T follicular helper cell (primary cell): ENCODE measurements at regions not wholly inside any gene's neighbourhood (a gene's known extent, or its start where the extent isn't known, plus 50 kb on each side); places are given as distances from the start of the nearest gene placed in this dataset.
"Not testable (repeated sequence)": the region's sequence is repeated elsewhere in the genome, so short reads cannot be mapped to it uniquely, and the experiment has no call there.

ENCODE experiments used
- DNase-seq: peaks from one replicate; pipeline ENCODE4 v3.0.0-alpha.2; 2020; ENCODE audit warnings: low read depth

- no peak for DNase-seq
Observed at GRCh38 chr6:27624694-27625262, 151.9 kb upstream of the ZNF184 start.

DNA sequence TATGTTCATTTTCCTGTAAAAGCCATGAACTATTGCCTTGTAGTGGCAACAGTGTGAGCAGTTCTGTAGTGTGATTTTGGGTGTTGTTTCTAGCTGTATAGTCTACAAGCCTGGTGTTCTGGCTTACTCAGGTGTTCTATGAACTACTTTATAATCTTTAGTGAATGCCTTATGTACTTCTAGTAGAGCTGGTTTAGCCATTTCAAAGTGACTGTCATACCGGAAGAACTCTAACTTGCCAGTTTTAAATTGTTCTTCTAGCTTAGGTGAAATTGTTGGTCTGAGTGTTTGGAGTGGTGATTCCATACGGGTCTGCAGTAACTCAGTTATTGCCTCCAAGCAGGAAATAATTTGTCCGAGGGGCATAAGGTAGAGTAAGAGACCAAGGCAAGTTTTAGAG lies 150.2 kb upstream of the ZNF184 start:
- DNase-seq = no peak

DNA sequence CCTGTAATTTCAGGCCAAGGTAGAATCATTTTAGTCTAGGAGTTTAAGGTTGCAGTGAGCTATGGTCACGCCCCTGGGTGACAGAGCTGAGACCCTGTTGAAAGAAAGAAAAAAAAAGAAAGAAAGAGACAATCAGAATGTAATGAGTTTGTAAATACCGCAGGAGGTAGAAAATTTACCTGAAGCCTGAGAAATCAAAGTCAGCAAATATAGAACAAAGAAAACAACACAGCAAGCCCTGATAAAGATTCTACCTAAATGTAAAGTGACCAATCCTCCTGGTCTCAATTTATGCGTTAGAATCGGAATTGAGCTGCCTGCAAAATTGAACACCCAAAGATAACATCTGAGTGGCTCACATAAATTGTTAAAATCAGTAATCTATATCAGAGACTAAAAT lies 146.5 kb upstream of the ZNF184 start:
- DNase-seq = no peak

DNA sequence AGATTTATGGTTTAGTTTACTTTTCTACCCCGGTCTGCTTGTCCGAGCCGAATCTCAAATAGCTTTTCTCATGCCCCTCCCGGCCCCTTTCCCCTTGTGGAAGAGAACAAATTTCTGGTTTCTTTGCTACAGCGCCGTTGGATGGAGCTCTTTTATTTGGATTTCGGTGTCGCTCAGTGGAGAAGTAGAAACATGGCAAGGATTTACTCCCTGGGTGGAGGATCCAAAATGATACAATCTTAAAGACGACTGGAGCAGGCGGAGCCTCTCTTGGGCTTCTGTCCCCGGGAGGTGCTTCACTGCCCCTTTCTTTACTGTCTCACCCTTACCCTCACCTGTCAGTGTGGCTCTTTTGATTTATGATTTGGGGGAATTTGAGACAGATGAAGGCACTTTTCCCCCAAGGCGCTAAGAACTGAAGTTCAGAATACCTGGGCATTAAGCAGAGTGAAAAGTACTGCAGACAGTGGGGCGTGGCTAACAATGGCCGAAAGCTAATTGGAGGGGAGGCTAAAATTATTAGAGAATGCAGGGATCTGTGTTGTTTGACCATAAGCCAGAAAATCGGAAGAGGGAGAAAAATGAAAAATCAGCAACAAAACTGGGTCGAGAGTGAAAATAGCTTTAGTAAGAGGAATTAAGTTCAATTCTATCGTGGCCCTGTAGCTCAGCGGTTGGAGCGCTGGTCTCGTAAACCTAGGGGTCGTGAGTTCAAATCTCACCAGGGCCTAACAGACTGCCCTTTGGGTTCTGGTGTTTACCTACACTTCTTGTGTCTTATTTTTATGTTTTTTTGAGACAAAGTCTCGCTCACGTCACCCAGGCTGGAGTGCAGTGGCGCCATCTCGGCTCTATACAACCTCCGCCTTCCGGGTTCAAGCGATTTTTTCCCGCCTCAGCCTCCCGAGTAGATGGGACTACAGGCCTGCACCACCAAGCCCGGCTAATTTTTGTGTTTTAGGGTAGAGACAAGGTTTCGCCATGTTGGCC lies 145.1 kb upstream of the ZNF184 start:
- DNase-seq = no peak

DNA sequence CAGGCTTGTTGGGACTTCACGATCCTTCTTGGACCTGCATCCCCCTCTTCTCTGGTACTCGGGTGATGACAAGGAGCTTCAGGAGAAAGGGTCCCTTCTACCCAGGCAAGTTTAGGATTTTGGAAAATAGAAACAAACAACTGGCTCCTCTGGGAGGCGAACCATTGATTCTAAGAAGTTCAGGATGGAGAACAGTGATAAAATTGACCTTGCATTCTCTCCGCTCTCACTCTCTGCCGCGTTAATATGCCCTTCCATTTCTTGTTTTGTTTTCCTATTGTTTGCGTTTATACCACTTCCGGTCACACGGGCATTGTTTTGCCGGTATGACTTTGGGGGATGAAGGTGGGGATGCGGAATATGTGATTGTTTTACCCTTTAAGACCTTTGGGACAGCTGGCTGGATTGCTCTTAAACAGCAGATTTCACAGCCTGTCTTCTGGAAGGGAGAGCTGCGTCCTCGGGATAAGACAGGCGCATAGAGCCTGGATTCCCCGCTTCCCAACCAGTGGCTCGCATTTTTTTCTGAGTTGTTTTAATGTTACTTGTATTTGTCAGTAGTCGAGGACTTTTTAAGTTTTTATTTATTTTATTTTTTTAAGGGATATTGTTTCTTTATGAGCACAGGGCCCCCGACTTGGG lies 144.3 kb upstream of the ZNF184 start:
- DNase-seq = no peak

DNA sequence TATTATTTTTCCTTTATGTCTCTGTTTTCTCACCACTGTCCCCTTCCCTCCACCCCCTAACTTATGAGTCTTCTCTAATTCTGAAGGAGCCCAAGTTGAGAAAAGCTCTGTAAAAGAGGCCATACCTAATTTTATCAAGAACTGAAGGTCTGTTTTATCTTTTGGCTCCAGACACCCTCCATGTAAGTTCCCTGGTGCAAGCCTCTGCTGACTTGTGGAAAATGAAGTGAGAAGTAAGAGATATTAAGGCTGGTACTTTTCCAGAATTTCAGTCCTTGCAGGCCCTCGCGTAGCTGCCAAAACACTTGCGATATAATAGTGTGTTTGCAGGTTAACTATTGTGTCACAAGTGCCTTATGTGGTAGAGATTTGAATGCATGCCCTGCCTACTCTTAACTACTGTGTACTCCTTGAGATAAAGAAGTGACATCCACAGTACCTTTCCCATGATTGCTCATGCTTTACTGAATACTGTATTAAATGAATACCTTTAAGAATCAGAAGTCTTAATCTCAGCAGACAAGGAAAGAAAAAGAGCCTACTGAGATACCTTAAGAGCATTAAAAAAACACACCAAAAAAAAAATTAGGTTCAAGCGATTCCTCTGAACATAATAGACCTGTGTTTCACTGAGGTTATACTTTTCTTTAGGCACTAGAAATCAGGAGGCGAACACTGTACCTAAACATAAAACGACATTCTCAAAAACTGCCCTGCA lies 143.6 kb upstream of the ZNF184 start:
- DNase-seq = no peak

GRCh38 chr6:27611451-27611850 lies 138.5 kb upstream of the ZNF184 start:
- no peak for DNase-seq

DNA sequence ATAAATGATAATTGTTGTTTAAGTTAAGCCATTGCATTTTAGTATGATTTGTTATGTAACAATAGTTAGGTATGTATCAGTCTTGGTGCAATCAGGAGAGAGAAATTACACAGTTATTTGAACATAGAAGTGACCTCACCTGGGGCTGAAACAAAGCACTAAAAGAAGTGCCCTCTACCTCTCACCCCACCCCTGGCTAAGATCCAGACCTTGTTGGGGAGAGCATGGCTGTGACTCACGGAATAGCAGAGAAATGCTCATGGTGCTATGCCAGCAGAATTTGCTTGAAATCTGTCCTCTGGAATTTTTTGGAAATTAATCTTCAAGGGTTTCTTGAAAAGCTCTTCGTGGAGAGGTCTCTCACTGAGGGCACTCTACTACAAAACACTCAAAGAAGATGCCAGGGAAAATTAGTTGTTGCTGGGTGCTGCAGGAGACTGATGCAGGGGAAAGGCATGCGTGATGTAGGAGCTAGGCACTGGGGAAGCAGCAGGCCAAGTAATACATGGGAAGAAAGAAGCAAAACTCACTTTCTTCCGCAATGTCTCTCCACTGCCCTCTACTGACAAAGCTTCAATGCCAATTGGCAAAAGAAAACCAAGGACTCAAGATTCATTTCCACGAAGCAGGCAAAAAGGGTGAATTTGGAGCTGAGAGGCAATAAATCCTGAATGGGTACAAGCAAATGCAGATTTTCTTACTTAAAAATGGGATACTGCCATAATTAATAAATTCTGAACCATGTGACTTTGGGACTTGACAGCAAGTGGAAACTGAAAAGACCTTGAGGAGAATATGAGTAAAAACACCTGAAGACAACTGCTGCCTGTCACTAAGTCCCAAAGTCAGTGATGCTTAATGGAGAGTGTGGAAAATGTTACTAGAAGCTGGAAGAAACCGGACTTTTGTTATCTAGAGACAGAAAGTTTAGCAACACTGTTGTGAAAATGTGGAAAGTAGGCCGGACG lies 136.3 kb upstream of the ZNF184 start:
- no peak for DNase-seq

- no peak for DNase-seq
Observed at GRCh38 chr6:27605401-27606342, 132.8 kb upstream of the ZNF184 start.

DNA sequence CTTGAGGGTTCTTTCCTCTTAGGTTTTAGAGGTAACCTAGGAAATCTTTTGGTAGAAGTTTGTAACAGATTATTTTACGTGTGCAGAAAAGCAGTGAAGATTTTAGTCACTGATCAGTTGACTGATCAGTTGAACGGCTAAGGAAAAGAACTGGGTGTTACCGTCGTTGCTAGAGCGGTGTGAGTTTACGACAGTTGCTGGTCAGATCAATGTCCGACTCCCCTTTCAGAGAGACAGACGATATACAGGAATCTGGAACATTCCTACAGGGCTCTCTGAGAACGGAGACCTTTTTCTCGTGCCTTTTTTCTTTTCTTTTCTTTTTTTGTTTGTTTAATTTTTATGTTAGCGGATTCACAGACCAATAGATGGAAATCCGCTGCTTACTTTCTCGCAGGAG lies 132.1 kb upstream of the ZNF184 start:
- no peak for DNase-seq

- DNase-seq = no peak
Observed at GRCh38 chr6:27601668-27602254, 128.9 kb upstream of the ZNF184 start.

- DNase-seq = no peak
Observed at GRCh38 chr6:27599859-27600532, 127.1 kb upstream of the ZNF184 start.

DNA sequence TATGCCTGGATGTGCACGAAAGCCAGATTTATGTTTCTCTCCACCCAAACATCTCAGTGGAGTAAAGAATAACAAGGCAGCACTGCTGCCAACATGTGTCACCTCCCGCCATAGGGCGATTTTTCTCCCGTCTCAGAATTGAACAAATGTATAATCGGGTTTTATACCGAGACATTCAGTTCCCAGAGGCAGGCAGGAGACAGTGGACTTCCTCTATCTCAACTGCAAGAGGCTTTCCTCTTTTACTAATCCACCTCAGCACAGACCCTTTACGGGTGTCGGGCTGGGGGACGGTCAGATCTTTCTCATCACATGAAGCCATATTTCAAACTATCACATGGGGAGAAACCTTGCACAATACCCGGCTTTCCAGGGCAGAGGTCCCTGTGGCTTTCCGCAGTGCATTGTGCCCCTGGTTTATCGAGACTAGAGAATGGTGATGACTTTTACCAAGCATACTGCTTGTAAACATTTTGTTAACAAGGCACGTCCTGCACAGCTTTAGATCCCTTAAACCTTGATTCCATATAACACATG lies 124.2 kb upstream of the ZNF184 start:
- not testable (repeated sequence) for DNase-seq

GRCh38 chr6:27593861-27594260 lies 121.0 kb upstream of the ZNF184 start:
- DNase-seq = no peak

DNA sequence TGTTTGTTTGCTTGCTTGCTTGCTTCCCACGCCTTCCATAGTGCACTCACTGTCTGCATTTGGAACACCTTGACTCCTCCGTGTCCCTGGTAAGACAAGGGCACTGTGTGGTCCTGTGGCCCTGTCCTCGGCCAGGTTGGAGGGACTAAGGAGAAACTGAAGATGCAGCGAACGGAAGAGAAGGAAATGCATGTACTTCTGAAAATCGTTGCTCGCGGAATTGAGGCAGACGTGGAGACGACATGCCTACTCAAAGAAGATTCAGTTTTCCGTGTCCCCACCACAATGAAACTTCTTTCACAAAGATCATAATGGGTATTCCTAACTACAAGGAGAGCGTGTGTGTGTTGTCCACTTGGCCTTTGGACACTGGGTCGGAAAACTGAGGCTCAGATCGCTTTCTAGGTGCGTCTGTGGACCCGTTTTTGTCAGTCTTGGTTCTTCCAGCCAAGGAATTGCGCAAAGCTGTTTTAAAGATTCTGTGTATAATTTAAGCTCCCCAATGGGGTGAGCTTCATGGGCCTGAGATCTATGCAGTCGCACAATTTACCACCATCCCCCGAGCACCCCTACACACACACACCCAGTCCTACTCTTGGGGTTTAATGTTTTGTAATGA lies 120.4 kb upstream of the ZNF184 start:
- no peak for DNase-seq

DNA sequence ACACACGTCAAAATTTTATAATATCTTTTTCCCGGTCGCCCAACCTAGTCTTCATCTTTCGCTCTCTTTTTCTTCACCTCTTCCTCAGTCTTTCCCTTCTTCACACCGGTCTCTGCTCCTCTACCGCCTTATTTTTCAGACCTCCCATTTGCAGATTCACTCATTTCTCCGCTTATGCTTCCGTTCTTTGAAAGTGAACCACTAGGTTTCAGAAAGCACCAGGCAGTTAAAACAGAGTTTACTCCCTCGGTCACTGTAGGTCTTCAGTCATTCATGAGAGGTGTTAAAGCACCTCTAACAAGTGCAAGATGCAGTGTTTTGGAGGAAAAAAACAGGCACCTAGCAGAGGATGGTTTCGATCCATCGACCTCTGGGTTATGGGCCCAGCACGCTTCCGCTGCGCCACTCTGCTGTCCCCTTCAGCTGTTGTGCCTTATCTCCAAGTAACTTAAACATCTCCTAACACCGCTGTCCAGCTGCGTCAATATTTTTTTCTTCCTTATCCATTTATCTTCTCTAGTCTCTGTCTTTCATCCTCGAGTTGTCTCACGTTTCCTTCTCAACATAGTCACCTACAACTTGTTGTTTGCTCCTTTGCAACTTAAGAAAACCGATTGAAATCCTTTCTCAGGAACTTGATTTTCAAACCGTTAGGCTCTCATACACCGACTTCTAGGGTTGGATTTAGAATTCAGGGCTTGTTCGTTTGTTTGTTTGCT lies 119.7 kb upstream of the ZNF184 start:
- DNase-seq = no peak

DNA sequence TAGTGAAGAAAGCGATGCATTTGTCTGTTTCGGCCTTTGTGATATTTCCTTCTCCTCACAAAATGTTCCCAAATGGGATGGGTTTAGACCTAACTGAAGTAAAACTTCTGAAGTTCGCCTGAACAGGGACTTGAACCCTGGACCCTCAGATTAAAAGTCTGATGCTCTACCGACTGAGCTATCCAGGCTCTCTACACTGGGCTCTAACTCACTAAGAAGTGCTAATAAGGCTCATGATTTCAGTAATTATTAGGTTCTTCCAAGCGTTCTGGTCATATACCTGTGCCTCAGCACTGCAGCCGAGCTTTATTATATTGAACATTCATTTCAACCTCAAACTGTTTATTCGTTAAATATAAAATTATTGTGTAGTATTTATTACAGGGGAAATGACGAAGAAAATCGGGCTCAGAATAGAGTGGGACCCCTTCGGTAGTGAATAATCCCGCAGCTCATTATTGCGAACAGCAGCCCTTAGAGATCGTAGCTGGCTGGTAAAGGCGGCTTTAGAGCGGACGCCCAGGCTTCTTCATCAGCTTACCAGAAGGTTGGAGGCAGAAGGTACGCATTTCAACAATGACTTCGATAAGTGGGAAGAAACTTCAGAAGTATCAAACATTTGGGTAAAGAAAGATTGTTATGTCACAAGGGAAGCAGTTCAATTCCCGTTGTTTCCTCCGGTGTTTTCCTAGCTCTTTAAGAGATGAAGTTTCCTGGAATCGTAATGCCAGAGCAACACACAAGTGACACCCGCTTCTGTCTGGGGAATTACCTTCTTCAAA lies 119.0 kb upstream of the ZNF184 start:
- no peak for DNase-seq
